Activated CD8-positive, alpha-beta memory T cell treated with anti-CD3 and anti-CD28 coated beads, Interleukin-2, amount 10 ng/mL, durations not matched to agents 7 days and 5 days (primary cell): ENCODE measurements at regions not wholly inside any gene's neighbourhood (a gene's known extent, or its start where the extent isn't known, plus 50 kb on each side); places are given as distances from the start of the nearest gene placed in this dataset.

Experiments
- ATAC-seq: fragments of 150-1000 bp; cut with Tn5 transposase; one replicate; pipeline ENCODE4 v1.10.0; 2021; ENCODE audit warnings: moderate library complexity
- CTCF ChIA-PET: fragments of 350-600 bp; sonication (Branson Sonifier 250); formaldehyde crosslinking; loops from one replicate; lab custom pipeline; 2021; ENCODE audit warnings: antibody characterized with exemption; lab: Charles Lee
- DNase-seq: peaks from one replicate; pipeline ENCODE4 v3.0.0-alpha.2; 2020
- H3K27ac Mint-ChIP-seq: one replicate; pipeline ENCODE4 v1.8.0; 2021; ENCODE audit warnings: mild to moderate bottlenecking, mixed read lengths
- H3K27me3 Mint-ChIP-seq: one replicate; pipeline ENCODE4 v1.8.0; 2021; ENCODE audit warnings: mixed read lengths
- H3K36me3 Mint-ChIP-seq: one replicate; pipeline ENCODE4 v1.8.0; 2021; ENCODE audit warnings: mild to moderate bottlenecking, mixed read lengths
- H3K4me1 Mint-ChIP-seq: one replicate; pipeline ENCODE4 v1.8.0; 2021; ENCODE audit warnings: mixed read lengths
- H3K4me3 Mint-ChIP-seq: one replicate; pipeline ENCODE4 v1.8.0; 2021; ENCODE audit warnings: mild to moderate bottlenecking, moderate library complexity, mixed read lengths
- H3K9me3 Mint-ChIP-seq: one replicate; pipeline ENCODE4 v1.8.0; 2022; ENCODE audit warnings: low read depth, mixed read lengths

DNA sequence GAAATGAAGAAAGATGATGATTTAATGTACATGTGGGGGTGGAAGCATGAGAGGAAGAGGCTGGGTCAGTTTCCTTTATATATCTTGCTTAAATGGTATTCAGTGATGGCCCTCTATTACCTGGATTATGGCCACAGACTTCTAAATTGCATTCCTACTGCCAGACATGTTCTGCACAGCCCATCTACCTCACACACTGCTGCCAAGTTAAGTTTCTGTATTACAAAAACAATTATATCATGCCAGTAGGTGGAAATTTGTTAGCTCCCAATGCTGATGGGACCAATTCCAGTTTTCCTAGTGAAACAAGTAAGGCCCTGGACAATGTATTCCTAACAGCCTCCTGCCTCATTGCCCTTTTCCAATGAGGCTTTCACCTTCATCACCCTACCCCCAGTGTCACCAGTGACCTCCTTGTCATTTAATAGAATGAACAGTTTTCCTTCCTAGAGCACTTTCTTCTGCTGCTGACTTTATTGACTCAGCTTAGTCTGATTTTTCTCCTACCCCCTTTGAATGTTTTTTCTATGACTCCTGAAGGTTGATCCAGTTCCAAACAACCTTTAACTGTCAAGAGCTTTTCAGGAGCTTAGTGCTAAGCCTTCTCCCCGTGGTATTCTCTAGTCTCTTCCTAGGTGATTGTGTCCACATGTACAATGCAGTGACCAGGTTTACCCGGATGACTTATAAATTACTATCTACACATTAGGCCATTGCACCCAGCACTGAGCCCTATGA is 316.6 kb upstream of the ANKRD30A start:
- Mint-ChIP-seq H3K9me3 (peaks cover 6% of the 10 kb centered on the region), H3K27ac (no peak overlapping the region), H3K27me3 (no peaks in the 10 kb centered on the region), H3K36me3 (no peaks in the 10 kb centered on the region), H3K4me1 (no peaks in the 10 kb centered on the region), H3K4me3 (no peak overlapping the region)
- CTCF ChIA-PET: no interaction called here
- no peak for ATAC-seq
- DNase-seq: no peak

DNA sequence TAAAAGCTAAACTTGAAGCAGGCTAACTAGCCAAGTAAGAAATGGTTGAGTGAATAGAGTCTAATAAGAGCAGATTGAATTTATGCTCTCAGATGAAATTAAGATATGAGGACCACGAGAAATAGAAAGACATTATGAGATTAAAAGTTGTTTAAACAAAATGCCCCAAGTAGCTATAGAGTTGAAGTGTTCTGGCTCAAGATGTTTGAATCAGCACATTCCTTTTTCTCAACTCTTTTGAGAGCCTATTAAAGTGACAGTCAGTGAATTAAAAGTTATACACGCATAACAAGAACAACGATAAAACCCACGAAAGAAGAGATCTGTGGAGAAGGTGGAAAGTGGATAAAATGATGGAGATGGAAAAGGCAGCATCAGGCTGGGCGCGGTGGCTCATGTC is 322.2 kb upstream of the ANKRD30A start:
- DNase-seq: no peak
- Mint-ChIP-seq H3K27ac (no peak overlapping the region), H3K27me3 (no peaks in the 10 kb centered on the region), H3K36me3 (no peaks in the 10 kb centered on the region), H3K9me3 (peaks cover 6% of the 10 kb centered on the region), H3K4me1 (no peaks in the 10 kb centered on the region), H3K4me3 (no peak overlapping the region)
- no peak for ATAC-seq
- CTCF ChIA-PET: no interaction called here

DNA sequence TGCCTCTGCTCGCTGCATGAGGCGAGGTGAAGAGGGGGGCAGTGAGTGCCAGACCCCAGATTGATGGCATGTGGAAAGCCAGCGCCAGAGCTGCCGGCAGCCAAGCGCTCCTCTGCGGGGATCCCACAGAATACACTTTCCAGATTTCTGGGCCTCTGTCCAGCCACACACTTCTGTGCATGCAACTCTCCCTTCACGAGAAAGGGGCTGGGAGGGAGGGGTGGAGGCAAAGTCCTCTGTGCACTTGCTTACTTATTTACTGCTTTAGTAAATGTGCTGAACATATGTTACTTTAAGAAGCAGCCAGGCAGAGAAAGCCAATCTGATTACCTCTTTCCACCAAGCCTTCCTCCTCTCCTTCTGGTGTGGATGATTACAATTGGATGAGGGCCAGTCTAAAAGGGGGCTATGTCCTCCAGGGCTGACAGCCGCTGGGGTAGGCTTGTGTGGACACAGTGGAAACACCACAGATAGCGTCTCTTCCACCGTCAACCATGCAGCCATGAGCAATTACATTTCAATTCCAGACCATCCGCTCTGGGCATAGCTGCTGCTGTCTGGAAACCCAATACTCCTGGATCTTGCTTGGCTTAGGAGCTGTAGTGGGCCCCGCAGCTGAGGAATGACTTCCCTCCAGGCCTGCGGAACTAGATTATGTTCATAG is 322.8 kb upstream of the ANKRD30A start:
- no peak for ATAC-seq
- DNase-seq: no peak
- no peak overlapping the region for H3K27ac Mint-ChIP-seq
- H3K36me3 Mint-ChIP-seq: no peaks in the 10 kb centered on the region
- no peak overlapping the region for H3K4me3 Mint-ChIP-seq
- no peaks in the 10 kb centered on the region for H3K4me1 Mint-ChIP-seq
- H3K9me3 Mint-ChIP-seq: peaks cover 6% of the 10 kb centered on the region
- no peaks in the 10 kb centered on the region for H3K27me3 Mint-ChIP-seq
- CTCF ChIA-PET: no interaction called here

DNA sequence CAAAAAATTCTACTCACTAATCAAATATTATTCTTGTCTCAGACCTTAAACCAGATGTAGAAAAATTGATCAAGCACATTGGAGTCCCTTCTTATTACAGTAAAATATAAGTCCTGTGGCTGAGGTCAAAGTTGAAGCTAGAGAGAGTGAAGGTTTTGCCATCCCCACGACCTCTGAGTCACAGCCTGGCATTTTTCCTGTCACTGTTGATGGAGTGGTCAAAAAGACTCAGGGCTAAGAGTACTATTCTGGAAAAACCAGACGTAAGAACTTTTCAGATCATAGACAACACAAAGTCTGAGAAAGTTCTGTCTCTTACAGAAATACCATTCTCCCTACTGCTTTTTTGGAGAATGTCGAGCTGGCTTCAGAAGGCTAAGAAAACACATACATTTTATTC is 323.7 kb upstream of the ANKRD30A start:
- CTCF ChIA-PET: no interaction called here
- peaks cover 6% of the 10 kb centered on the region for H3K9me3 Mint-ChIP-seq
- ATAC-seq (no peak), DNase-seq (no peak)
- no peaks in the 10 kb centered on the region for H3K4me1 Mint-ChIP-seq
- H3K27me3 Mint-ChIP-seq: no peaks in the 10 kb centered on the region
- no peaks in the 10 kb centered on the region for H3K36me3 Mint-ChIP-seq
- H3K4me3 Mint-ChIP-seq: no peak overlapping the region
- no peak overlapping the region for H3K27ac Mint-ChIP-seq

DNA sequence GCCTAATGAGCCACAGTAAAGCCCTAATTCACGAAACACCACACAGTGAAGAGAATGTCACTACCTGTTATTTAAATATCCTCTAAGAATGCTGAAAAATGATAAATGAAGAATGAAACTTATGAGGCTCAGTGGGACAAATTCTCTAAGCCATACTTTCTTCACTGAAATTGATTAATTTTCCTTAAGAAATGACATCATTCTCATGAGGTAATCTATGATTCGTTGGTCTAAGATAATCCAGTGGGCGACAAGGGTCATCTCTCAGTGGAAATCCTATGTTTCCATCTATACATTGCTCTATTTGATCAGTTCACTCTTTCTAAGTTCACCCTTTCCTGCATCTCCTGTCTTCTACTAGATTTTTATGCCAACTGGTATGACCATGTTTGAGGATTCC is 330.4 kb upstream of the ANKRD30A start:
- no peak for DNase-seq
- H3K9me3 Mint-ChIP-seq: peaks cover 7% of the 10 kb centered on the region
- CTCF ChIA-PET: no interaction called here
- ATAC-seq: no peak
- H3K27me3 Mint-ChIP-seq: no peaks in the 10 kb centered on the region
- no peaks in the 10 kb centered on the region for H3K36me3 Mint-ChIP-seq
- H3K4me1 Mint-ChIP-seq: no peaks in the 10 kb centered on the region
- no peak overlapping the region for H3K27ac Mint-ChIP-seq
- no peak overlapping the region for H3K4me3 Mint-ChIP-seq

DNA sequence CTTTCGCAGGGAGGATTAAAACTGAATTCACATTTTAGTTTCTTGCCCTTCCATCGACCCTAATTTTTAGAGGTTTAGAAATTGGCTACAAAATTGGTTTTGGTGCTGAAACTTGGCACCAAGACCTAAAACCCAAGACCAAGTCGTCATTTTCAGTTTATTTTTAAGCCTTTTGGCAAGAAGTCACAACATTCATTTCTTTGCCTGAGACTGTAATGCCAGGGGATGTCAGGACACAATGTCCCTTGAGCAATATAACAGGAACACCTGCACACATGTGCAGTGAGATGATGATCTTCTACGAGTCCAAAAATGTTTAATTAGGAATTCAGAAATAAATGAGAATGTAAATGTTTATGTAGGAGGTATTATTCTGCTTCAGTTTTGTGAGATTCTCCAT is 335.4 kb upstream of the ANKRD30A start:
- CTCF ChIA-PET: no interaction called here
- no peak overlapping the region for H3K4me3 Mint-ChIP-seq
- peaks cover 4% of the 10 kb centered on the region for H3K9me3 Mint-ChIP-seq
- ATAC-seq (no peak), DNase-seq (no peak)
- no peak overlapping the region for H3K27ac Mint-ChIP-seq
- H3K27me3 Mint-ChIP-seq: no peaks in the 10 kb centered on the region
- H3K36me3 Mint-ChIP-seq: no peaks in the 10 kb centered on the region
- H3K4me1 Mint-ChIP-seq: no peaks in the 10 kb centered on the region

DNA sequence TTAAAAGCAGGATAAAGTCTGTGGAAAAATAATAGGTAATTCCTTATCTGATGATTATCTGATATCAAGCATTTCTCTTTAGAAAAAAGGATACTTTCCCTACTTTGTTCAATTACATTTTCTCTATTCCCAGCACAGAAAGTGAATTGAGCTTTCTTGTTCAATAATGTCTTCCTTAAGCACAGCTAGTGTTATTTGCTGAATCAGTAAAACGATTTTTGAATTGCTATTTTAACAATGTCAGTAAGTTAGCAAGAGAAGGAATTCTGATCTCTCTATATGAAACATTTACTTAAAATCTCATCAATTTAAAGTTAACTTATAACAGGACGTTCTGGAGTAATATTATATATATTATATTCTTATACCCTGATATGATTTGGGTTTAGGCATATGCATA is 337.2 kb upstream of the ANKRD30A start:
- Mint-ChIP-seq H3K4me3 (no peak overlapping the region), H3K27ac (no peak overlapping the region), H3K27me3 (no peaks in the 10 kb centered on the region), H3K4me1 (no peaks in the 10 kb centered on the region), H3K36me3 (no peaks in the 10 kb centered on the region), H3K9me3 (peaks cover 2% of the 10 kb centered on the region)
- ATAC-seq: no peak
- DNase-seq: no peak
- CTCF ChIA-PET: no interaction called here

DNA sequence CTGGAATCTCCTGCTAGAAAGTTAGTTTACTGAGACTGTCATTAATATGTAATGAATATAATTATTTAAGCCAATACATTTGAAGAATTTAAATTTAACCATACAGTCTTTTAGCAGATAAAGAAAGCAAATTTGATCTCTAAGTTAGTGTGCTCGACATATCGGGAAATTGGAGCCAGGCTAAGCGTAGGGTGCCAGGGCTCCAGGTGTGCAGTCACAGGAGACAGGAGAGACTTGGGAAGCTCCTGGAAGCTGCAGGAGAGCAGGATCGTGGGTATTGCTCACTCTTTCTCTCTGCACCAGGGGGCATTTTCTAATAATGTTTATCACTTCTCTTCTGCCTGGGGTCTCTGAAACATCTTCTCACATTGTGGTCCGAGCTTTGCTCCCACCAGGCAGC is 342.0 kb upstream of the ANKRD30A start:
- Mint-ChIP-seq H3K4me3 (no peak overlapping the region), H3K27me3 (no peaks in the 10 kb centered on the region), H3K27ac (no peak overlapping the region), H3K36me3 (no peaks in the 10 kb centered on the region), H3K4me1 (no peaks in the 10 kb centered on the region), H3K9me3 (peaks cover 4% of the 10 kb centered on the region)
- CTCF ChIA-PET: no interaction called here
- DNase-seq: no peak
- ATAC-seq: no peak

DNA sequence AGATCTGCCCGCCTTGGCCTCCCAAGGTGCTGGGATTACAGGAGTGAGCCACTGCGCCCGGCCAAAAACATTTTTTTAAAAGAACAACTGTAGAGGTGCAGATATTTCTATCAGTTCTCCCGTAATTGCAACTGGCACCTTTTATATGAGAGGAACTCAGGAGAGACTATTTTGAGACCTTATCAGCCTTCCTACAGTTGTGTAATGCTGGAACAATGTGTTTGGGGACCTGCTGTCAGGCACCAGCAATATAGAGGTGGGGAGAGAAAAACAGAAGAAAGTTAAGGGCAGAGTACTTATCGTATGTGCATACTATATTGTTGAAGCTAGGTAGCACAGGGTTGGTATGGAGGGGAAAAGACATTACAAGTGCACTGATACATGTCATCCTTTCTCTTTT is 343.8 kb upstream of the ANKRD30A start:
- no peak for ATAC-seq
- Mint-ChIP-seq H3K4me1 (no peaks in the 10 kb centered on the region), H3K27ac (no peak overlapping the region), H3K4me3 (no peak overlapping the region), H3K27me3 (no peaks in the 10 kb centered on the region), H3K36me3 (no peaks in the 10 kb centered on the region), H3K9me3 (peaks cover 8% of the 10 kb centered on the region)
- CTCF ChIA-PET: no interaction called here
- no peak for DNase-seq

DNA sequence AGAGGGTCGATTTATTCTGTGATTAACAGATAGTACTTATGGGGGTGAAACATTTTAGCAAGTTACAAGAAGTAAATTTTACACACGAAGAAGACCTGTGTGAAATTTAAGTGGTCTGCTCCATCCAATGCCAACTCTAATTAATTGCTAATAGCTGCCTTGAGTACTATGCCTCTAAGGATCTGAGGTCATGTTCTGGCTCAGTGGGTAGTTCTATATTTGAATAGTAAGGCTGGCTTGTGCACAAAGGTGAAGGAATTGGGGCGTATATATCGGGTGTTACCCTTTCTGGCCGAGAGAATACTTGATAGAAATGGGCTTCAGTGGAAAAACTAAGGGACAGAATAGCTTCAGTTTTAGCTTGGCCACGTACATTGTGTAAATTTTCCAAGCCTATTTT is 345.2 kb upstream of the ANKRD30A start:
- no peak for ATAC-seq
- CTCF ChIA-PET: no interaction called here

DNA sequence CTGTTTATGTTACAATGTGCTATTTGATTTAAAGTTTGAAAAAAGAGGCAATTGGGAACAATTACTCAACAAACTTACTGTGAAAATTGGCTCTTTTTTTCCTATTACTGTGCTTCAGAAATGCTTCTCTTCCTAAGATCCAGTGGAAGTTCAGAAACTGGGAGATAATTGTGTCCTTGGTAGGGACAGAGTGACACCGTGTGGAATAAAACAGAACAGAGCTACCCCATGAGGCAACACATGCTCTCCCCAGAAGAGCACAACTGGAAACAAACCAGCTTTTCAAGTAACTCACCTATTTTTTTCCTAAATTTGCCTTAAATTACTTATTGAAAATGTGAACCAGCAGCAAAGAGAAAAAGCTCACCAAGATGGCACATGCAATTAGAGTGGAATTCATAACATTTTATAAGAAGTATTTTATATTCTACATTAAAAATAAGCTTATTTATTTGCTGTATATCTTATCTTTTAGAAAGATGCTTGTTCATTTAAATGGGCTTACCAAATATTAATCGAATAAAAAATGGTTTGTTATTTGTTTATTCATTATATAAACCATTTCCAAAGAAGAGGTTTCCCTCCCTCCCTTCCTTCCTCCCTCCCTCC is 346.1 kb upstream of the ANKRD30A start:
- DNase-seq (no peak), ATAC-seq (no peak)
- H3K27ac Mint-ChIP-seq: no peak overlapping the region
- CTCF ChIA-PET: no interaction called here
- no peaks in the 10 kb centered on the region for H3K27me3 Mint-ChIP-seq
- no peak overlapping the region for H3K4me3 Mint-ChIP-seq
- H3K36me3 Mint-ChIP-seq: no peaks in the 10 kb centered on the region
- H3K4me1 Mint-ChIP-seq: no peaks in the 10 kb centered on the region
- peaks cover 13% of the 10 kb centered on the region for H3K9me3 Mint-ChIP-seq

More for the DNA sequence above, 345.2 kb upstream of the ANKRD30A start:
- DNase-seq: no peak
- H3K27ac Mint-ChIP-seq: no peak overlapping the region
- H3K9me3 Mint-ChIP-seq: peaks cover 8% of the 10 kb centered on the region
- H3K27me3 Mint-ChIP-seq: no peaks in the 10 kb centered on the region
- H3K4me1 Mint-ChIP-seq: no peaks in the 10 kb centered on the region
- no peak overlapping the region for H3K4me3 Mint-ChIP-seq
- no peaks in the 10 kb centered on the region for H3K36me3 Mint-ChIP-seq

DNA sequence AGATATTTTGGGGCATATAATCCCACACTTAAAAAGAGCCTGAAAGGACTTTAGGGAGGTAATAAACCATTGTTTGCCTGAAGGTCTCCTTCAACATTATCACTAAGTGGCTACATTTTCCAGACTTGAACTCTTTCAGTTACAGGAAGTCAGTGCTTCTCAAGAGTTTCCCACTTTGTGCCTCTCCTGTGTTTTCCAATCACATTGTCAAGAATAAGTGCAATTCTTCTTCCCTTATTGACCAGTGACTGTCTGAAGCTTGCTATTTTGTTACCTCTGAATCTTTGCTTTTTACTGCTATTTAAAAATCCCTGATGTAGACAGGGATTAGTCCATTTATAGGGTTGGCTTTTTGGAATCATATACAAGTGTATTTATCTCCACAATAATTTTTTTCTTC is 346.7 kb upstream of the ANKRD30A start:
- H3K4me1 Mint-ChIP-seq: no peaks in the 10 kb centered on the region

DNA sequence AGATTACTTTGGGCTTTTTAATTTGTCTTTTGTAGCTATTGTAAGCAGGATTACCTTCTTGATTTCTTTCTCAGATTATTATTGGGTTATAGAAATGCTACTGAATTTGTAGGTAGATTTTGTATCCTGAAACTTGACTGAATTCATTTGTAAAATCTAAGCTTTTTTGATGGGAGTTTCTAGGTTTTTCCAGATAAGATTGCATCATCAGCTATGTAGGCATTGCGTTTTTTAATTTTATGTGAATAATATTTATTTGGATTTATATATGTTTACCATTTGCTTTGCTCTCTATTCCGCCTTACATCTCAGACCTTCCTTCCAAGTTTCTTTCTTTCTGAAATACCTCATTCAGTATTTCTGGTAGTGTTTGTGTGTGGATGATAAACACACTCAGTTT is 351.7 kb upstream of the ANKRD30A start:
- no peak overlapping the region for H3K4me3 Mint-ChIP-seq
- H3K4me1 Mint-ChIP-seq: no peaks in the 10 kb centered on the region
- DNase-seq (no peak), ATAC-seq (no peak)
- no peaks in the 10 kb centered on the region for H3K36me3 Mint-ChIP-seq
- peaks cover 16% of the 10 kb centered on the region for H3K9me3 Mint-ChIP-seq
- CTCF ChIA-PET: no interaction called here
- H3K27ac Mint-ChIP-seq: no peak overlapping the region
- H3K27me3 Mint-ChIP-seq: no peaks in the 10 kb centered on the region

More for the DNA sequence above, 346.7 kb upstream of the ANKRD30A start:
- Mint-ChIP-seq H3K27ac (no peak overlapping the region), H3K9me3 (peaks cover 15% of the 10 kb centered on the region), H3K36me3 (no peaks in the 10 kb centered on the region), H3K27me3 (no peaks in the 10 kb centered on the region), H3K4me3 (no peak overlapping the region)
- ATAC-seq (no peak), DNase-seq (no peak)
- CTCF ChIA-PET: no interaction called here

DNA sequence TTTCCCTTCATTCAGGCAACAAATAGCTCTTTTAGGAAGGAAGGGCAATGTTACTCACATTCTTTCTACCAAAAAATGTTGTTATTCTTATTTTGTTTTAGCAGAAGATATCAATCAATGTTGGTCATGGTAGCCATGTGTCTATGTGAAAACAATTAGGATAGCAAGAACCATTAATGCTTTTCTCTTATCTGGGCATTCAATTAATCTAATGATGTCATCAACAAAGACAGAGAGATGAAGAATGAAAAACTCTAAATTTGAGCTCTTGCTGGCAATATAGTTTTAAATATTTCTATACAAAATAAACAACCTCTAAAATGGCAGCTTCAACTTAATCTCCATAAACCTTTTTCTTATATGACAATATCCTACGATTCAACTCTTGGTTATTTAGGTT is 353.7 kb upstream of the ANKRD30A start:
- CTCF ChIA-PET: no interaction called here
- ATAC-seq (no peak), DNase-seq (no peak)
- Mint-ChIP-seq H3K27me3 (no peaks in the 10 kb centered on the region), H3K4me3 (no peak overlapping the region), H3K36me3 (no peaks in the 10 kb centered on the region), H3K9me3 (peaks cover 11% of the 10 kb centered on the region), H3K4me1 (no peaks in the 10 kb centered on the region), H3K27ac (no peak overlapping the region)
